ENCODE measurements at regions not wholly inside any gene's neighbourhood (a gene's known extent, or its start where the extent isn't known, plus 50 kb on each side); places are given as distances from the start of the nearest gene placed in this dataset.

GRCh38 chr7:35446091-35446490 is 192.2 kb upstream of the TBX20 start:
- intact Hi-C loops (cut with micrococcal nuclease; ENCODE audit: unreplicated experiment), result no loop called here
- H3K9me3 ChIP-seq (ENCODE audit: low read depth, low read length, poor library complexity, severe bottlenecking), result no peaks in the 10 kb centered on the region
- no peak overlapping the region for H3K27ac ChIP-seq (ENCODE audit: low read depth, low read length, poor library complexity, severe bottlenecking)
- H3K36me3 ChIP-seq (ENCODE audit: insufficient read depth, low read length, poor library complexity, severe bottlenecking), result no peaks in the 10 kb centered on the region
- no TSS peak for BruUV-seq (replicated peaks)
- no peak for TF ChIP-seq EZH2 (IDR thresholded peaks at IDR 0.05; ENCODE audit: borderline replicate concordance, low read depth, low read length, poor library complexity, severe bottlenecking)
- no peak for TF ChIP-seq CTCF (conservative IDR thresholded peaks at IDR 0.05; ENCODE audit: low read depth, low read length)
- ChIA-PET CTCF (no interaction called here), POLR2A (ENCODE audit: low non-redundant PET) (no interaction called here)
- H3K4me1 ChIP-seq (ENCODE audit: insufficient read depth, low read length, poor library complexity, severe bottlenecking), result peaks cover 18% of the 10 kb centered on the region
- peaks cover 4% of the 10 kb centered on the region for H3K27me3 ChIP-seq (replicated peaks; ENCODE audit: insufficient read depth, low read depth, low read length, poor library complexity)
- no peak overlapping the region for H3K4me3 ChIP-seq (ENCODE audit: low read depth, low read length, poor library complexity, severe bottlenecking)
- DNase-seq (ENCODE audit: low spot score), result no peak

GRCh38 chr7:35437619-35438275 is 183.8 kb upstream of the TBX20 start:
- CTCF ChIA-PET, result no interaction called here
- Histone ChIP-seq H3K27me3 (replicated peaks; ENCODE audit: insufficient read depth, low read depth, low read length, poor library complexity) (no peaks in the 10 kb centered on the region), H3K4me3 (ENCODE audit: low read depth, low read length, poor library complexity, severe bottlenecking) (no peak overlapping the region), H3K4me1 (ENCODE audit: insufficient read depth, low read length, poor library complexity, severe bottlenecking) (no peaks in the 10 kb centered on the region), H3K9me3 (ENCODE audit: low read depth, low read length, poor library complexity, severe bottlenecking) (peaks cover 4% of the 10 kb centered on the region), H3K36me3 (ENCODE audit: insufficient read depth, low read length, poor library complexity, severe bottlenecking) (no peaks in the 10 kb centered on the region), H3K27ac (ENCODE audit: low read depth, low read length, poor library complexity, severe bottlenecking) (no peak overlapping the region)
- no peak for DNase-seq (ENCODE audit: low spot score)
- no TSS peak for BruUV-seq (replicated peaks)
- POLR2A ChIA-PET (ENCODE audit: low non-redundant PET), result no interaction called here
- TF ChIP-seq EZH2 (IDR thresholded peaks at IDR 0.05; ENCODE audit: borderline replicate concordance, low read depth, low read length, poor library complexity, severe bottlenecking) (no peak), CTCF (conservative IDR thresholded peaks at IDR 0.05; ENCODE audit: low read depth, low read length) (no peak)
- intact Hi-C loops (cut with micrococcal nuclease; ENCODE audit: unreplicated experiment), result no loop called here

- POLR2A ChIA-PET (ENCODE audit: low non-redundant PET), result no interaction called here
- DNase-seq (ENCODE audit: low spot score), result no peak
- TF ChIP-seq EZH2 (IDR thresholded peaks at IDR 0.05; ENCODE audit: borderline replicate concordance, low read depth, low read length, poor library complexity, severe bottlenecking), result no peak
- TF ChIP-seq CTCF (conservative IDR thresholded peaks at IDR 0.05; ENCODE audit: low read depth, low read length), result no peak
Measured at GRCh38 chr7:35436452-35436851, 182.6 kb upstream of the TBX20 start.

More at GRCh38 chr7:35436452-35436851, 182.6 kb upstream of the TBX20 start:
- no peaks in the 10 kb centered on the region for H3K27me3 ChIP-seq (replicated peaks; ENCODE audit: insufficient read depth, low read depth, low read length, poor library complexity)
- no peak overlapping the region for H3K4me3 ChIP-seq (ENCODE audit: low read depth, low read length, poor library complexity, severe bottlenecking)
- H3K9me3 ChIP-seq (ENCODE audit: low read depth, low read length, poor library complexity, severe bottlenecking), result peaks cover 4% of the 10 kb centered on the region
- BruUV-seq (replicated peaks), result no TSS peak
- CTCF ChIA-PET, result interaction anchor here (0.6 kb wide), 1 partner anchor 11 kb away, joined by 4 read pairs; no protein-coding TSS in a partner anchor
- H3K4me1 ChIP-seq (ENCODE audit: insufficient read depth, low read length, poor library complexity, severe bottlenecking), result no peaks in the 10 kb centered on the region
- intact Hi-C loops (cut with micrococcal nuclease; ENCODE audit: unreplicated experiment), result no loop called here
- H3K36me3 ChIP-seq (ENCODE audit: insufficient read depth, low read length, poor library complexity, severe bottlenecking), result no peaks in the 10 kb centered on the region
- no peak overlapping the region for H3K27ac ChIP-seq (ENCODE audit: low read depth, low read length, poor library complexity, severe bottlenecking)
